ENCODE measurements at regions not wholly inside any gene's neighbourhood (a gene's known extent, or its start where the extent isn't known, plus 50 kb on each side); places are given as distances from the start of the nearest gene placed in this dataset.

DNA sequence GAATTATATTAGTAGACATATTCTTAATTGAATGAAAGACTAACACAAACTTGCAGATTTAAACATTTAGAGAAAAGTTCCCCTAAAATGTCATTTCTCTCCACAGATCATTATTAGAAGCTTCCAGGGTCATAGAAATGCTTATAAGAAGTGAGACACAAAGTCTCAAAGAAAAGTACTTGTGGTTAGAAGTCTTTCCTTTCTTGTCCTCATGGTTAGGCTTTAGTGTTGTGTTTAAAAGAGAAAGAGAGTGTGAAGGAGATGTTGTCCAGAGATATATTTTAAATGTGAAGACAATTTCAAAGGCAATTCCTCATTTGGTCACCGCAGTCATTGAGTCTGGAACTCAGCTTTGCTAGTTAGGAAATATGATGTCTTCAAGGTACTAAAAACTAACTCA lies 230.4 kb upstream of the ARPP21 start:
- Mint-ChIP-seq H3K27ac (ENCODE audit: unreplicated experiment) (no peak overlapping the region), H3K27me3 (ENCODE audit: low read depth) (no peaks in the 10 kb centered on the region), H3K9me3 (peaks cover 2% of the 10 kb centered on the region), H3K4me3 (no peak overlapping the region), H3K36me3 (ENCODE audit: low read depth) (no peaks in the 10 kb centered on the region), H3K4me1 (peaks cover 6% of the 10 kb centered on the region)
- TF ChIP-seq, protein P1, sequence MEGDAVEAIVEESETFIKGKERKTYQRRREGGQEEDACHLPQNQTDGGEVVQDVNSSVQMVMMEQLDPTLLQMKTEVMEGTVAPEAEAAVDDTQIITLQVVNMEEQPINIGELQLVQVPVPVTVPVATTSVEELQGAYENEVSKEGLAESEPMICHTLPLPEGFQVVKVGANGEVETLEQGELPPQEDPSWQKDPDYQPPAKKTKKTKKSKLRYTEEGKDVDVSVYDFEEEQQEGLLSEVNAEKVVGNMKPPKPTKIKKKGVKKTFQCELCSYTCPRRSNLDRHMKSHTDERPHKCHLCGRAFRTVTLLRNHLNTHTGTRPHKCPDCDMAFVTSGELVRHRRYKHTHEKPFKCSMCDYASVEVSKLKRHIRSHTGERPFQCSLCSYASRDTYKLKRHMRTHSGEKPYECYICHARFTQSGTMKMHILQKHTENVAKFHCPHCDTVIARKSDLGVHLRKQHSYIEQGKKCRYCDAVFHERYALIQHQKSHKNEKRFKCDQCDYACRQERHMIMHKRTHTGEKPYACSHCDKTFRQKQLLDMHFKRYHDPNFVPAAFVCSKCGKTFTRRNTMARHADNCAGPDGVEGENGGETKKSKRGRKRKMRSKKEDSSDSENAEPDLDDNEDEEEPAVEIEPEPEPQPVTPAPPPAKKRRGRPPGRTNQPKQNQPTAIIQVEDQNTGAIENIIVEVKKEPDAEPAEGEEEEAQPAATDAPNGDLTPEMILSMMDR (conservative IDR thresholded peaks at IDR 0.05) = no peak
- DNase-seq (ENCODE audit: low read depth, low spot score) = no peak

- peaks cover 2% of the 10 kb centered on the region for H3K9me3 Mint-ChIP-seq
- TF ChIP-seq, protein P1 (conservative IDR thresholded peaks at IDR 0.05) = no peak
- no peak overlapping the region for H3K27ac Mint-ChIP-seq (ENCODE audit: unreplicated experiment)
- no peak overlapping the region for H3K4me3 Mint-ChIP-seq
- peaks cover under 1% of the 10 kb centered on the region for H3K4me1 Mint-ChIP-seq
- no peaks in the 10 kb centered on the region for H3K27me3 Mint-ChIP-seq (ENCODE audit: low read depth)
- no peak for DNase-seq (ENCODE audit: low read depth, low spot score)
- no peaks in the 10 kb centered on the region for H3K36me3 Mint-ChIP-seq (ENCODE audit: low read depth)
Measured at GRCh38 chr3:35409991-35410390, 229.3 kb upstream of the ARPP21 start.

DNA sequence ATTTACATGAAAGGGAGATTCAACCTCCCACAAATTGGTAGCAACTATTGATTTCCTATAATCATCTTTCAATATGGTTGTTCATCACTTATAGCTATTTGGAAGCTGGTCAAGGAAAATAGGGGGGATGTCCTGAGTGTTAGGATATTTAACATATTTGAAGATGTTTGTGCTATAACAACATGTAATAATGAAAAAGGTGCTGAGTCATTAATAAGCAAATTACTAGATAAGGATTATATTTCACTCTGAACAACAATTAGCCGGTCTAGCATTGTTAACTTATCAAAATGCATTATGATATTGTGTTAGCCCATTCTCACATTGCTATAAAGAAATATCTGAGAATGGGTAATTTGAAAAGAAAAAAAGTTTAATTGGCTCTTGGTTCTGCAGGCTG lies 225.8 kb upstream of the ARPP21 start:
- no peaks in the 10 kb centered on the region for H3K4me1 Mint-ChIP-seq
- no peaks in the 10 kb centered on the region for H3K36me3 Mint-ChIP-seq (ENCODE audit: low read depth)
- DNase-seq (ENCODE audit: low read depth, low spot score) = no peak
- TF ChIP-seq, protein P1 (conservative IDR thresholded peaks at IDR 0.05) = no peak
- no peak overlapping the region for H3K4me3 Mint-ChIP-seq
- no peak overlapping the region for H3K27ac Mint-ChIP-seq (ENCODE audit: unreplicated experiment)
- H3K9me3 Mint-ChIP-seq = peaks cover 2% of the 10 kb centered on the region
- H3K27me3 Mint-ChIP-seq (ENCODE audit: low read depth) = no peaks in the 10 kb centered on the region

DNA sequence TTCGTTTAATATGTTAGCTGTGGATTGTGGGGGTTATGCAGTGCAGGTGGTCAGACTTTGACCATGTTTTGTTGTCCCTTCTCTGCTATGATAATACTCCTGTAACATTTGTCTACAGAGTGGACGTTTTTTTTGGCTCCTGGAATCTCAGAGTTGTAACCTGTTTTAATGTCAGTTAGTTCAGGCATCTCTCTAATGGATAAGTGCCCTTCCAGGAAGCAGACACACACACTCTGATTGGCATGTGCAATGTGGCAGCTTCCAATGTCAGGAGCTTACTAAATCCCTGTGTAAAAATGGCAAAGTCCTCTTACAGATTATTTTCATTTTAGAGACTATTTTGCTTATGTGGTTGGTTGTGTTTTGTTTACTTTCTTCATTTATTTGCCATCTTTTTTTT lies 222.2 kb upstream of the ARPP21 start:
- no peaks in the 10 kb centered on the region for H3K36me3 Mint-ChIP-seq (ENCODE audit: low read depth)
- no peaks in the 10 kb centered on the region for H3K4me1 Mint-ChIP-seq
- H3K9me3 Mint-ChIP-seq = peaks cover 2% of the 10 kb centered on the region
- H3K27me3 Mint-ChIP-seq (ENCODE audit: low read depth) = no peaks in the 10 kb centered on the region
- no peak overlapping the region for H3K27ac Mint-ChIP-seq (ENCODE audit: unreplicated experiment)
- DNase-seq (ENCODE audit: low read depth, low spot score) = no peak
- TF ChIP-seq, protein P1 (conservative IDR thresholded peaks at IDR 0.05) = no peak
- no peak overlapping the region for H3K4me3 Mint-ChIP-seq

DNA sequence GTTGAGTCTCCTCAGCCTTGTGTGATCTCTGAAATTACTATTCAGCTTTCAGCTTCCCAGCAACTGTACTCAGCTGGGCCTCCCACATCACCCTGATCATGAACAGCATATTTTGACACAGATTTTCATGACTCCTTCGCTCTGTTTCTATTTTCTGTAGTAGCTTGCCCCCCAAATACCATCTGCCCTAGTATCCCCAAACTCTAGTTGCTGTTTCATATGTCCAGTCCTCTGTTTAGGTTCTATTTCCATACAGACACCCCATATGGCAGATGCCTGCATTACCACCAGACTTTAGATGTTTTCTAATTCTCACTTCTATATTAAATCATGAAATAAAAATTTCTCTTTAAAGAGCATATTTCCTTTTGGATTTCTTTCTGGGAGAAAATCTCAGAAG lies 217.2 kb upstream of the ARPP21 start:
- no peak for DNase-seq (ENCODE audit: low read depth, low spot score)
- no peaks in the 10 kb centered on the region for H3K36me3 Mint-ChIP-seq (ENCODE audit: low read depth)
- TF ChIP-seq, protein P1 (conservative IDR thresholded peaks at IDR 0.05) = no peak
- H3K27me3 Mint-ChIP-seq (ENCODE audit: low read depth) = no peaks in the 10 kb centered on the region
- no peak overlapping the region for H3K27ac Mint-ChIP-seq (ENCODE audit: unreplicated experiment)
- no peaks in the 10 kb centered on the region for H3K4me1 Mint-ChIP-seq
- no peaks in the 10 kb centered on the region for H3K9me3 Mint-ChIP-seq
- no peak overlapping the region for H3K4me3 Mint-ChIP-seq
